Head of caudate nucleus (tissue), 42 donors: ENCODE measurements at regions not wholly inside any gene's neighbourhood (a gene's known extent, or its start where the extent isn't known, plus 50 kb on each side); places are given as distances from the start of the nearest gene placed in this dataset.
"Not testable (repeated sequence)": the region's sequence is repeated elsewhere in the genome, so short reads cannot be mapped to it uniquely, and the experiment has no call there.

Experiments used
- DNase-seq, 42 donors: peaks; one replicate each; pipeline versions ENCODE4 v3.0.0 to v3.0.0-alpha.2; 2020 to 2021; ENCODE audit warnings: mixed read lengths in 7 of 42
- intact Hi-C: fragments of 100-400 bp; cut with DNase I; formaldehyde crosslinking; loops from one replicate; pipeline ENCODE4 v1.15.0; 2022

GRCh38 chr2:240191001-240191400 lies 50.5 kb upstream of the OTOS start:
- peak in 6 of 42 donors; percentile 2 to 30 (median 14) for DNase-seq
- intact Hi-C loops = no loop called here

- intact Hi-C loops = no loop called here
- peak in 5 of 42 donors; percentile 18 to 36 (median 29) for DNase-seq
Measured at GRCh38 chr2:240192661-240193060, 52.2 kb upstream of the OTOS start.

- peak in 9 of 42 donors; percentile 9 to 34 (median 17) for DNase-seq
Measured at GRCh38 chr2:240194341-240194762, 53.9 kb upstream of the OTOS start.

GRCh38 chr2:240195316-240195861 lies 54.9 kb upstream of the OTOS start:
- intact Hi-C loops = no loop called here
- peak in 4 of 42 donors; percentile 11 to 38 (median 14) for DNase-seq

More at GRCh38 chr2:240194341-240194762, 53.9 kb upstream of the OTOS start:
- intact Hi-C loops = not testable (repeated sequence)

- DNase-seq = peak in 7 of 42 donors; percentile 2 to 33 (median 13)
- intact Hi-C loops = no loop called here
Measured at GRCh38 chr2:240196716-240197461, 56.4 kb upstream of the OTOS start.

GRCh38 chr2:240197462-240198139 lies 57.1 kb upstream of the OTOS start:
- intact Hi-C loops = no loop called here
- peak in 6 of 42 donors; percentile 0 to 24 (median 7) for DNase-seq

GRCh38 chr2:240198226-240198625 lies 57.8 kb upstream of the OTOS start:
- peak in 2 of 42 donors; percentile 3 to 5 for DNase-seq
- intact Hi-C loops = no loop called here

- peak in 10 of 42 donors; percentile 3 to 30 (median 10) for DNase-seq
- intact Hi-C loops = no loop called here
Measured at GRCh38 chr2:240199133-240199870, 58.8 kb upstream of the OTOS start.

GRCh38 chr2:240200230-240201051 lies 60.0 kb upstream of the OTOS start:
- DNase-seq = peak in 16 of 42 donors; percentile 8 to 57 (median 31)

GRCh38 chr2:240201866-240202265 lies 61.4 kb upstream of the OTOS start:
- intact Hi-C loops = no loop called here
- peak in 10 of 42 donors; percentile 5 to 47 (median 28) for DNase-seq

More at GRCh38 chr2:240200230-240201051, 60.0 kb upstream of the OTOS start:
- intact Hi-C loops = no loop called here

GRCh38 chr2:240202586-240202985 lies 62.1 kb upstream of the OTOS start:
- DNase-seq = peak in 3 of 42 donors; percentile 7 to 13 (median 10)
- intact Hi-C loops = no loop called here

- intact Hi-C loops = no loop called here
- DNase-seq = peak in 4 of 42 donors; percentile 5 to 32 (median 12)
Measured at GRCh38 chr2:240203031-240203787, 62.8 kb upstream of the OTOS start.

GRCh38 chr2:240203788-240204270 lies 63.4 kb upstream of the OTOS start:
- intact Hi-C loops = no loop called here
- peak in 5 of 42 donors; percentile 7 to 25 (median 8) for DNase-seq

- intact Hi-C loops = no loop called here
- DNase-seq = peak in 7 of 42 donors; percentile 5 to 39 (median 11)
Measured at GRCh38 chr2:240204431-240205276, 64.2 kb upstream of the OTOS start.

- intact Hi-C loops = no loop called here
- peak in 11 of 42 donors; percentile 11 to 69 (median 25) for DNase-seq
Measured at GRCh38 chr2:240205348-240205747, 64.9 kb upstream of the OTOS start.

GRCh38 chr2:240205772-240206171 lies 65.3 kb upstream of the OTOS start:
- intact Hi-C loops = no loop called here
- no peak for DNase-seq
